Natural killer cell (primary cell): ENCODE measurements at regions not wholly inside any gene's neighbourhood (a gene's known extent, or its start where the extent isn't known, plus 50 kb on each side); places are given as distances from the start of the nearest gene placed in this dataset.

Experiments used
- ATAC-seq, 3 donors: fragments of 150-1000 bp in 2 of 3; fragments of 200-7000 bp in 1 of 3; cut with Tn5 transposase; 1 replicate in 1 of 3; 2 replicates in 2 of 3; pipeline ENCODE4 v1.10.0; 2021; ENCODE audit warnings: mild to moderate bottlenecking in 2 of 3, moderate library complexity in 2 of 3
- DNase-seq, 2 donors: peaks; one replicate each; pipeline versions ENCODE4 v3.0.0 to v3.0.0-alpha.2; 2013 to 2021; ENCODE audit warnings: mixed read lengths in 1 of 2
- H3K27ac ChIP-seq: one replicate; pipeline ENCODE4 v1.5.1; 2013; ENCODE audit warnings: mild to moderate bottlenecking, low read length
- H3K27me3 ChIP-seq: one replicate; pipeline ENCODE4 v1.6.1; 2013; ENCODE audit warnings: low read length; ENCODE audit not compliant: control insufficient read depth, insufficient read depth
- H3K36me3 ChIP-seq: one replicate; pipeline ENCODE4 v1.6.1; 2013; ENCODE audit warnings: low read length; ENCODE audit not compliant: control insufficient read depth, insufficient read depth
- H3K4me1 ChIP-seq: one replicate; pipeline ENCODE4 v1.6.1; 2013; ENCODE audit warnings: low read length; ENCODE audit not compliant: control insufficient read depth, insufficient read depth
- H3K4me3 ChIP-seq: one replicate; pipeline ENCODE4 v1.5.1; 2013; ENCODE audit warnings: low read length
- H3K9me3 ChIP-seq: one replicate; pipeline ENCODE4 v1.6.1; 2013; ENCODE audit warnings: low read length; ENCODE audit not compliant: control insufficient read depth, insufficient read depth
- H3K27ac Mint-ChIP-seq, 2 donors: one replicate each; pipeline ENCODE4 v1.8.0; 2022; ENCODE audit warnings: mild to moderate bottlenecking in 2 of 2, mixed read lengths in 2 of 2, moderate library complexity in 1 of 2
- H3K27me3 Mint-ChIP-seq, 2 donors: one replicate each; pipeline ENCODE4 v1.8.0; 2022; ENCODE audit warnings: low read depth in 2 of 2, mixed read lengths in 2 of 2
- H3K36me3 Mint-ChIP-seq: one replicate; pipeline ENCODE4 v1.8.0; 2022; ENCODE audit warnings: mixed read lengths
- H3K4me1 Mint-ChIP-seq, 2 donors: one replicate each; pipeline ENCODE4 v1.8.0; 2022; ENCODE audit warnings: mixed read lengths in 2 of 2
- H3K4me3 Mint-ChIP-seq: one replicate; pipeline ENCODE4 v1.8.0; 2022; ENCODE audit warnings: mild to moderate bottlenecking, moderate library complexity, mixed read lengths
- H3K9me3 Mint-ChIP-seq, 2 donors: one replicate each; pipeline ENCODE4 v1.8.0; 2022; ENCODE audit warnings: mixed read lengths in 2 of 2
- WGBS: methylation state at CpG from one replicate; pipeline ENCODE4 v1.1.7; 2013; ENCODE audit warnings: missing lambda C conversion rate; ENCODE audit not compliant: insufficient coverage; 5-methylcytosine and 5-hydroxymethylcytosine counted together
- intact Hi-C: fragments of 100-400 bp; cut with micrococcal nuclease; formaldehyde crosslinking; loops from one replicate; pipeline ENCODE4 v1.14.2; 2022
- TF ChIP-seq, protein P1 (sequence below): fragments of 200-600 bp; IDR thresholded peaks from one replicate; pipeline ENCODE4 v1.8.0; 2022; ENCODE audit warnings: antibody characterized with exemption

- H3K4me1 Mint-ChIP-seq = no peaks in the 10 kb centered on the region
- no peaks in the 10 kb centered on the region for H3K4me1 ChIP-seq
- no peaks in the 10 kb centered on the region for H3K9me3 ChIP-seq
- no peak overlapping the region for H3K4me3 Mint-ChIP-seq
- H3K4me3 ChIP-seq = no peak overlapping the region
- intact Hi-C loops = no loop called here
- WGBS = 92% methylated on average over 2 of the region's 2 CpGs
- DNase-seq = no peak
- no peak overlapping the region for H3K27ac Mint-ChIP-seq
- no peak overlapping the region for H3K27ac ChIP-seq
- no peak for ATAC-seq
- TF ChIP-seq, protein P1, sequence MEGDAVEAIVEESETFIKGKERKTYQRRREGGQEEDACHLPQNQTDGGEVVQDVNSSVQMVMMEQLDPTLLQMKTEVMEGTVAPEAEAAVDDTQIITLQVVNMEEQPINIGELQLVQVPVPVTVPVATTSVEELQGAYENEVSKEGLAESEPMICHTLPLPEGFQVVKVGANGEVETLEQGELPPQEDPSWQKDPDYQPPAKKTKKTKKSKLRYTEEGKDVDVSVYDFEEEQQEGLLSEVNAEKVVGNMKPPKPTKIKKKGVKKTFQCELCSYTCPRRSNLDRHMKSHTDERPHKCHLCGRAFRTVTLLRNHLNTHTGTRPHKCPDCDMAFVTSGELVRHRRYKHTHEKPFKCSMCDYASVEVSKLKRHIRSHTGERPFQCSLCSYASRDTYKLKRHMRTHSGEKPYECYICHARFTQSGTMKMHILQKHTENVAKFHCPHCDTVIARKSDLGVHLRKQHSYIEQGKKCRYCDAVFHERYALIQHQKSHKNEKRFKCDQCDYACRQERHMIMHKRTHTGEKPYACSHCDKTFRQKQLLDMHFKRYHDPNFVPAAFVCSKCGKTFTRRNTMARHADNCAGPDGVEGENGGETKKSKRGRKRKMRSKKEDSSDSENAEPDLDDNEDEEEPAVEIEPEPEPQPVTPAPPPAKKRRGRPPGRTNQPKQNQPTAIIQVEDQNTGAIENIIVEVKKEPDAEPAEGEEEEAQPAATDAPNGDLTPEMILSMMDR = no peak
- no peaks in the 10 kb centered on the region for H3K36me3 Mint-ChIP-seq
- no peaks in the 10 kb centered on the region for H3K27me3 Mint-ChIP-seq
- no peaks in the 10 kb centered on the region for H3K36me3 ChIP-seq
- no peaks in the 10 kb centered on the region for H3K27me3 ChIP-seq
- peaks cover 15 to 21% of the 10 kb centered on the region in 2 donors for H3K9me3 Mint-ChIP-seq
Observed at GRCh38 chr6:85089255-85089654, 324.9 kb upstream of the TBX18 start.

DNA sequence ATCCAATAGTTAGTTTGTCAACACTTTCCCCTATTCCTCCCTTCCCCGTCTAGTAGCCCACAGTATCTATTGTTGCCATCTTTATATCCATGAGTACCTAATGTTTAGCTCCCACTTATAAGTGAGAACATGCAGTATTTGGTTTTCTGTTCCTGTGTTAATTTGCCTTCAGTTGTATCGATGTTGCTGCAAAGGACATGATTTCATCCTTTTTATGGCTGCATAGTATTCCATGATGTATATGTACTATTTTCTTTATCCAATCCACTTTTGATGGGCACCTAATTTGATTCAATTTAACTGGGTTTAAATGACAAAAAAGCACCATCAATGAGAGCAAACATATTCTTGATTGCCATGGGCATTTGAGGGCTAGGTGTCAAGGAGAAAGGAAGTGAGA, 321.5 kb upstream of the TBX18 start:
- 86% methylated on average over 1 of the region's 2 CpGs for WGBS
- Mint-ChIP-seq H3K4me3 (no peak overlapping the region), H3K36me3 (no peaks in the 10 kb centered on the region), H3K9me3 (peaks cover 12 to 18% of the 10 kb centered on the region in 2 donors), H3K4me1 (no peaks in the 10 kb centered on the region), H3K27me3 (no peaks in the 10 kb centered on the region), H3K27ac (no peak overlapping the region)
- no peak overlapping the region for H3K4me3 ChIP-seq
- no peak for DNase-seq
- no peak overlapping the region for H3K27ac ChIP-seq
- ATAC-seq = no peak
- no peaks in the 10 kb centered on the region for H3K4me1 ChIP-seq
- intact Hi-C loops = no loop called here
- no peaks in the 10 kb centered on the region for H3K27me3 ChIP-seq
- no peaks in the 10 kb centered on the region for H3K36me3 ChIP-seq
- H3K9me3 ChIP-seq = no peaks in the 10 kb centered on the region
- TF ChIP-seq, protein P1 = no peak

- 93% methylated on average over 1 of the region's 1 CpG for whole genome bisulfite sequencing
- H3K4me1 ChIP-seq = no peaks in the 10 kb centered on the region
- ATAC-seq = no peak
- no peak overlapping the region for H3K4me3 ChIP-seq
- H3K36me3 ChIP-seq = no peaks in the 10 kb centered on the region
- Mint-ChIP-seq H3K27ac (no peak overlapping the region), H3K4me1 (no peaks in the 10 kb centered on the region), H3K27me3 (no peaks in the 10 kb centered on the region), H3K4me3 (no peak overlapping the region), H3K9me3 (peaks cover 15 to 16% of the 10 kb centered on the region in 2 donors), H3K36me3 (no peaks in the 10 kb centered on the region)
- no peaks in the 10 kb centered on the region for H3K27me3 ChIP-seq
- no peak overlapping the region for H3K27ac ChIP-seq
- intact Hi-C loops = no loop called here
- H3K9me3 ChIP-seq = no peaks in the 10 kb centered on the region
- DNase-seq = no peak
- TF ChIP-seq, protein P1 = no peak
Observed at GRCh38 chr6:85081102-85081501, 316.7 kb upstream of the TBX18 start.

DNA sequence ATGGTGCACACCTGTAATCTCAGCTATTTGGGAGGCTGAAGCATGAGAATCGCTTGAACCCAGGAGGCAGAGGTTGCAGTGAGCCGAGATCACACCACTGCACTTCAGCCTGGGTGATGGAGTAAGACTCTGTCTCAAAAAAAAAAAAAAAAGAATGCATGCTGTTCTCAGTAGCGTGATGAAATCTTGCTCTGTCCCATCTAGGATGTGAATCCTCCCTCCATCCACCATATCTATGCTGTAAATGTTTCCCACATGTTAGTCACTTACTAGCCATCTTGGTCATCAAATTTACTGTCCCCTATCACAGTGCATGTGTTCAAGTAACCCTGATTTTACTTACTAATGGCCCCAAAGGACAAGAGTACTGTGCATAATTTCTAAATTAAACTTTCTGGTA, 315.4 kb upstream of the TBX18 start:
- Mint-ChIP-seq H3K27me3 (no peaks in the 10 kb centered on the region), H3K4me1 (no peaks in the 10 kb centered on the region), H3K4me3 (no peak overlapping the region), H3K9me3 (peaks cover 8 to 12% of the 10 kb centered on the region in 2 donors), H3K27ac (no peak overlapping the region), H3K36me3 (no peaks in the 10 kb centered on the region)
- no peak overlapping the region for H3K4me3 ChIP-seq
- DNase-seq (no peak), ATAC-seq (no peak)
- no peaks in the 10 kb centered on the region for H3K9me3 ChIP-seq
- no peaks in the 10 kb centered on the region for H3K4me1 ChIP-seq
- intact Hi-C loops = no loop called here
- no peaks in the 10 kb centered on the region for H3K36me3 ChIP-seq
- H3K27ac ChIP-seq = no peak overlapping the region
- 78% methylated on average over 3 of the region's 3 CpGs for WGBS
- no peaks in the 10 kb centered on the region for H3K27me3 ChIP-seq
- TF ChIP-seq, protein P1 = no peak
